ENCODE measurements at regions not wholly inside any gene's neighbourhood (a gene's known extent, or its start where the extent isn't known, plus 50 kb on each side); places are given as distances from the start of the nearest gene placed in this dataset.

- TF ChIP-seq, protein P1, sequence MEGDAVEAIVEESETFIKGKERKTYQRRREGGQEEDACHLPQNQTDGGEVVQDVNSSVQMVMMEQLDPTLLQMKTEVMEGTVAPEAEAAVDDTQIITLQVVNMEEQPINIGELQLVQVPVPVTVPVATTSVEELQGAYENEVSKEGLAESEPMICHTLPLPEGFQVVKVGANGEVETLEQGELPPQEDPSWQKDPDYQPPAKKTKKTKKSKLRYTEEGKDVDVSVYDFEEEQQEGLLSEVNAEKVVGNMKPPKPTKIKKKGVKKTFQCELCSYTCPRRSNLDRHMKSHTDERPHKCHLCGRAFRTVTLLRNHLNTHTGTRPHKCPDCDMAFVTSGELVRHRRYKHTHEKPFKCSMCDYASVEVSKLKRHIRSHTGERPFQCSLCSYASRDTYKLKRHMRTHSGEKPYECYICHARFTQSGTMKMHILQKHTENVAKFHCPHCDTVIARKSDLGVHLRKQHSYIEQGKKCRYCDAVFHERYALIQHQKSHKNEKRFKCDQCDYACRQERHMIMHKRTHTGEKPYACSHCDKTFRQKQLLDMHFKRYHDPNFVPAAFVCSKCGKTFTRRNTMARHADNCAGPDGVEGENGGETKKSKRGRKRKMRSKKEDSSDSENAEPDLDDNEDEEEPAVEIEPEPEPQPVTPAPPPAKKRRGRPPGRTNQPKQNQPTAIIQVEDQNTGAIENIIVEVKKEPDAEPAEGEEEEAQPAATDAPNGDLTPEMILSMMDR (IDR thresholded peaks at IDR 0.05) = no peak
- TF ChIP-seq POLR2A (IDR thresholded peaks at IDR 0.05; ENCODE audit: low read depth) (no peak), POLR2AphosphoS5 (IDR thresholded peaks at IDR 0.05) (no peak), EP300 (IDR thresholded peaks at IDR 0.05) (no peak)
Measured at GRCh38 chr3:74722211-74722610, 107.8 kb upstream of the CNTN3 start.
